ENCODE measurements at regions not wholly inside any gene's neighbourhood (a gene's known extent, or its start where the extent isn't known, plus 50 kb on each side); places are given as distances from the start of the nearest gene placed in this dataset.
"Not testable (repeated sequence)": the region's sequence is repeated elsewhere in the genome, so short reads cannot be mapped to it uniquely, and the experiment has no call there.

DNA sequence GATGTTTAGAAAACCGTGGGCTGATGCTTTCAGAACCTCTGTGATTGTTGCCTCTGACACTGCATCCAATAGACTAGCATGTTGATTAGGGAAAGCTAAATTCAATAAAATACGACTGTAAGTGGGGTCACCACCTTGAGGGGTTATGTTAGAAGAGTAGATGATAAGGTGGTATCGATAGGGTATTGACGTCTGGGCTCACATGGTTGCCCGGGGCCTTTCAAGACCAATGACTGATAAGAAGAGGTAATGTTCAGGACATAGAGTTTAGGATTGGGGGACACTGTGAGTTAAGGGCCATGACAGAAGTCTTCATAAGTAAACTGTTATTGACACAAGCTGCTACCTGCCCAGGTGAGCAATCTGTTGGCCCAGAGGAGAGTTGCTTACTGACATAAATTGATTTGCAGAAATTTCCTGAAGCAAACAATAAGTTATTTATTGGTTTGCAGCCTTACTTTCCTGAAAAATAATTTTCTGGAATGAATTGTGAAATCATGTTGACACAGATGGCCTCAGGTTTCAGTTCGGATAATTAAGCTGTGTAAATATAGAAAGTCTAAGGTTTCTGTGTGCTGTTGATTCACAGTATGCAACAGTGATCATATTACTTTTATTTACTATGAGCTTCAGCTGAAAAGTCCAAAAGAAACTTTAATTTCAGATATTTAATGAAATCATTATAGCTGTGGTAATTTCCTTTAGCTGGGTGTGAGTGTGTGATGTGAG is 289.9 kb upstream of the PRSS16 start:
- not testable (repeated sequence) for TF ChIP-seq CTCF (optimal IDR thresholded peaks at IDR 0.05 in 1 of 3, IDR thresholded peaks at IDR 0.05 in 1 of 3, conservative IDR thresholded peaks at IDR 0.05 in 1 of 3; ENCODE audit: extremely low read depth in 1 of 3, insufficient read depth in 2 of 3, low read length in 3 of 3); EZH2 (IDR thresholded peaks at IDR 0.05; ENCODE audit: low read length)
